ENCODE measurements at regions not wholly inside any gene's neighbourhood (a gene's known extent, or its start where the extent isn't known, plus 50 kb on each side); places are given as distances from the start of the nearest gene placed in this dataset.

GRCh38 chr16:79420493-79420892, 180.0 kb downstream of the MAF start:
- no peaks in the 10 kb centered on the region for H3K36me3 ChIP-seq (ENCODE audit: insufficient read depth, low read length)
- no peak overlapping the region for H3K9ac ChIP-seq (ENCODE audit: low read length)
- H4K20me1 ChIP-seq (ENCODE audit: insufficient read depth, low read depth, low read length) = no peaks in the 10 kb centered on the region
- no peaks in the 10 kb centered on the region for H3K79me2 ChIP-seq (ENCODE audit: low read length)
- H2AFZ ChIP-seq (ENCODE audit: low read length) = no peak overlapping the region
- no peaks in the 10 kb centered on the region for H3K9me3 ChIP-seq (ENCODE audit: low read length)
- no peak overlapping the region for H3K4me3 ChIP-seq (ENCODE audit: low read length)
- H3K9me2 ChIP-seq (replicated peaks; ENCODE audit: insufficient read depth, low read length) = no peaks in the 10 kb centered on the region
- no peak overlapping the region for H3K27ac ChIP-seq (ENCODE audit: low read length)
- H3K4me1 ChIP-seq (ENCODE audit: low read length) = no peaks in the 10 kb centered on the region
- DNase-seq = no peak
- no peaks in the 10 kb centered on the region for H3K27me3 ChIP-seq (ENCODE audit: low read length)
- no peak overlapping the region for H3K4me2 ChIP-seq (ENCODE audit: low read depth, low read length, poor library complexity, severe bottlenecking)

GRCh38 chr16:79419148-79419547, 181.4 kb downstream of the MAF start:
- no peak overlapping the region for H2AFZ ChIP-seq (ENCODE audit: low read length)
- H3K36me3 ChIP-seq (ENCODE audit: insufficient read depth, low read length) = no peaks in the 10 kb centered on the region
- H4K20me1 ChIP-seq (ENCODE audit: insufficient read depth, low read depth, low read length) = no peaks in the 10 kb centered on the region
- H3K27me3 ChIP-seq (ENCODE audit: low read length) = no peaks in the 10 kb centered on the region
- no peaks in the 10 kb centered on the region for H3K4me1 ChIP-seq (ENCODE audit: low read length)
- H3K27ac ChIP-seq (ENCODE audit: low read length) = no peak overlapping the region
- no peaks in the 10 kb centered on the region for H3K79me2 ChIP-seq (ENCODE audit: low read length)
- DNase-seq = no peak
- no peak overlapping the region for H3K4me3 ChIP-seq (ENCODE audit: low read length)
- no peak overlapping the region for H3K9ac ChIP-seq (ENCODE audit: low read length)
- H3K9me3 ChIP-seq (ENCODE audit: low read length) = no peaks in the 10 kb centered on the region
- H3K4me2 ChIP-seq (ENCODE audit: low read depth, low read length, poor library complexity, severe bottlenecking) = no peak overlapping the region
- no peaks in the 10 kb centered on the region for H3K9me2 ChIP-seq (replicated peaks; ENCODE audit: insufficient read depth, low read length)

- no peaks in the 10 kb centered on the region for H3K36me3 ChIP-seq (ENCODE audit: insufficient read depth, low read length)
- no peak overlapping the region for H3K4me3 ChIP-seq (ENCODE audit: low read length)
- H3K4me1 ChIP-seq (ENCODE audit: low read length) = no peaks in the 10 kb centered on the region
- no peaks in the 10 kb centered on the region for H3K9me2 ChIP-seq (replicated peaks; ENCODE audit: insufficient read depth, low read length)
- no peaks in the 10 kb centered on the region for H3K9me3 ChIP-seq (ENCODE audit: low read length)
- no peaks in the 10 kb centered on the region for H3K79me2 ChIP-seq (ENCODE audit: low read length)
- no peak overlapping the region for H3K27ac ChIP-seq (ENCODE audit: low read length)
- no peak for DNase-seq
- H4K20me1 ChIP-seq (ENCODE audit: insufficient read depth, low read depth, low read length) = no peaks in the 10 kb centered on the region
- H3K9ac ChIP-seq (ENCODE audit: low read length) = no peak overlapping the region
- H3K27me3 ChIP-seq (ENCODE audit: low read length) = no peaks in the 10 kb centered on the region
- no peak overlapping the region for H2AFZ ChIP-seq (ENCODE audit: low read length)
- no peak overlapping the region for H3K4me2 ChIP-seq (ENCODE audit: low read depth, low read length, poor library complexity, severe bottlenecking)
Observed at GRCh38 chr16:79417601-79418008, 182.9 kb downstream of the MAF start.

- no peak overlapping the region for H3K27ac ChIP-seq (ENCODE audit: low read length)
Observed at GRCh38 chr16:79415983-79416640, 184.4 kb downstream of the MAF start.

GRCh38 chr16:79412783-79413225, 187.7 kb downstream of the MAF start:
- Histone ChIP-seq H3K4me2 (ENCODE audit: low read depth, low read length, poor library complexity, severe bottlenecking) (no peak overlapping the region), H3K79me2 (ENCODE audit: low read length) (no peaks in the 10 kb centered on the region), H3K4me1 (ENCODE audit: low read length) (no peaks in the 10 kb centered on the region), H3K27ac (ENCODE audit: low read length) (no peak overlapping the region), H3K9me3 (ENCODE audit: low read length) (no peaks in the 10 kb centered on the region), H3K9me2 (replicated peaks; ENCODE audit: insufficient read depth, low read length) (no peaks in the 10 kb centered on the region), H3K36me3 (ENCODE audit: insufficient read depth, low read length) (no peaks in the 10 kb centered on the region), H2AFZ (ENCODE audit: low read length) (no peak overlapping the region), H3K27me3 (ENCODE audit: low read length) (no peaks in the 10 kb centered on the region), H3K4me3 (ENCODE audit: low read length) (no peak overlapping the region), H3K9ac (ENCODE audit: low read length) (no peak overlapping the region), H4K20me1 (ENCODE audit: insufficient read depth, low read depth, low read length) (no peaks in the 10 kb centered on the region)
- DNase-seq = no peak

More at GRCh38 chr16:79415983-79416640, 184.4 kb downstream of the MAF start:
- Histone ChIP-seq H2AFZ (ENCODE audit: low read length) (no peak overlapping the region), H3K79me2 (ENCODE audit: low read length) (no peaks in the 10 kb centered on the region), H3K27me3 (ENCODE audit: low read length) (no peaks in the 10 kb centered on the region), H3K9ac (ENCODE audit: low read length) (no peak overlapping the region), H3K4me2 (ENCODE audit: low read depth, low read length, poor library complexity, severe bottlenecking) (no peak overlapping the region), H3K36me3 (ENCODE audit: insufficient read depth, low read length) (no peaks in the 10 kb centered on the region), H3K4me1 (ENCODE audit: low read length) (no peaks in the 10 kb centered on the region), H4K20me1 (ENCODE audit: insufficient read depth, low read depth, low read length) (no peaks in the 10 kb centered on the region), H3K9me2 (replicated peaks; ENCODE audit: insufficient read depth, low read length) (no peaks in the 10 kb centered on the region), H3K9me3 (ENCODE audit: low read length) (no peaks in the 10 kb centered on the region), H3K4me3 (ENCODE audit: low read length) (no peak overlapping the region)
- no peak for DNase-seq

- H3K4me1 ChIP-seq (ENCODE audit: low read length) = no peaks in the 10 kb centered on the region
- H4K20me1 ChIP-seq (ENCODE audit: insufficient read depth, low read depth, low read length) = no peaks in the 10 kb centered on the region
- no peak overlapping the region for H3K9ac ChIP-seq (ENCODE audit: low read length)
- no peaks in the 10 kb centered on the region for H3K79me2 ChIP-seq (ENCODE audit: low read length)
- H3K36me3 ChIP-seq (ENCODE audit: insufficient read depth, low read length) = no peaks in the 10 kb centered on the region
- H2AFZ ChIP-seq (ENCODE audit: low read length) = no peak overlapping the region
- no peak overlapping the region for H3K27ac ChIP-seq (ENCODE audit: low read length)
- H3K27me3 ChIP-seq (ENCODE audit: low read length) = no peaks in the 10 kb centered on the region
- no peaks in the 10 kb centered on the region for H3K9me2 ChIP-seq (replicated peaks; ENCODE audit: insufficient read depth, low read length)
- H3K9me3 ChIP-seq (ENCODE audit: low read length) = no peaks in the 10 kb centered on the region
- DNase-seq = no peak
- no peak overlapping the region for H3K4me2 ChIP-seq (ENCODE audit: low read depth, low read length, poor library complexity, severe bottlenecking)
- no peak overlapping the region for H3K4me3 ChIP-seq (ENCODE audit: low read length)
Observed at GRCh38 chr16:79411805-79412204, 188.7 kb downstream of the MAF start.

GRCh38 chr16:79411357-79411756, 189.2 kb downstream of the MAF start:
- Histone ChIP-seq H3K4me2 (ENCODE audit: low read depth, low read length, poor library complexity, severe bottlenecking) (no peak overlapping the region), H3K27ac (ENCODE audit: low read length) (no peak overlapping the region), H2AFZ (ENCODE audit: low read length) (no peak overlapping the region), H3K9ac (ENCODE audit: low read length) (no peak overlapping the region), H3K4me3 (ENCODE audit: low read length) (no peak overlapping the region), H3K9me3 (ENCODE audit: low read length) (no peaks in the 10 kb centered on the region), H3K9me2 (replicated peaks; ENCODE audit: insufficient read depth, low read length) (no peaks in the 10 kb centered on the region), H3K36me3 (ENCODE audit: insufficient read depth, low read length) (no peaks in the 10 kb centered on the region), H4K20me1 (ENCODE audit: insufficient read depth, low read depth, low read length) (no peaks in the 10 kb centered on the region), H3K4me1 (ENCODE audit: low read length) (no peaks in the 10 kb centered on the region), H3K27me3 (ENCODE audit: low read length) (no peaks in the 10 kb centered on the region), H3K79me2 (ENCODE audit: low read length) (no peaks in the 10 kb centered on the region)
- DNase-seq = peak; percentile 2

GRCh38 chr16:79409978-79410377, 190.6 kb downstream of the MAF start:
- Histone ChIP-seq H2AFZ (ENCODE audit: low read length) (no peak overlapping the region), H3K4me1 (ENCODE audit: low read length) (no peaks in the 10 kb centered on the region), H4K20me1 (ENCODE audit: insufficient read depth, low read depth, low read length) (no peaks in the 10 kb centered on the region)

More at GRCh38 chr16:79409978-79410377, 190.6 kb downstream of the MAF start:
- H3K9me2 ChIP-seq (replicated peaks; ENCODE audit: insufficient read depth, low read length) = no peaks in the 10 kb centered on the region
- H3K4me2 ChIP-seq (ENCODE audit: low read depth, low read length, poor library complexity, severe bottlenecking) = no peak overlapping the region
- peak; percentile 50 for DNase-seq
- no peak overlapping the region for H3K9ac ChIP-seq (ENCODE audit: low read length)
- no peaks in the 10 kb centered on the region for H3K79me2 ChIP-seq (ENCODE audit: low read length)
- H3K36me3 ChIP-seq (ENCODE audit: insufficient read depth, low read length) = no peaks in the 10 kb centered on the region
- H3K27ac ChIP-seq (ENCODE audit: low read length) = no peak overlapping the region
- no peak overlapping the region for H3K4me3 ChIP-seq (ENCODE audit: low read length)
- no peaks in the 10 kb centered on the region for H3K27me3 ChIP-seq (ENCODE audit: low read length)
- H3K9me3 ChIP-seq (ENCODE audit: low read length) = no peaks in the 10 kb centered on the region
